H4 (cell line): ENCODE measurements at regions not wholly inside any gene's neighbourhood (a gene's known extent, or its start where the extent isn't known, plus 50 kb on each side); places are given as distances from the start of the nearest gene placed in this dataset.

Experiments used
- DNase-seq: peaks from one replicate; pipeline ENCODE4 v3.0.0-alpha.2; 2015; ENCODE audit warnings: low spot score

DNA sequence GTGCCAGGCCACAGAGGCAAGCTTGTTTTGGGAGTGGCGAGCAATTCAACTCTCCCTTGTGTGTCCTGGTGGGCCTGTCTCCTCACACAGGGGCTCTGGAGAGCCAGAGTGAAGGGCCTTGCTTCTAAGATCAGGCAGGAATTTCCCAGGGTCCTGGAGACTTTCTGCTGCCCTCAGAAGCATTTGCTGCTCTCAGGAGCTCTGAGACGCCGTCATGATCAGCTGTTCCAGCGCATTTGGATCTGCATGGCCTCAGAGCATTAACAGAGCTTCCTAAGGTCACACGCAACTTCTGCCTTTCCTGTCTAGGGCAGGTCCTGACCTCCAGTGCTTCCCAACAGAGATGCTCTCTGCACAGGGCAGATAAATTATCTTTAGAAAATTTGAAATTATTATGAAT, 52.2 kb upstream of the C10orf90 start:
- no peak for DNase-seq

GRCh38 chr10:126723226-126723625, 52.7 kb upstream of the C10orf90 start:
- no peak for DNase-seq

DNA sequence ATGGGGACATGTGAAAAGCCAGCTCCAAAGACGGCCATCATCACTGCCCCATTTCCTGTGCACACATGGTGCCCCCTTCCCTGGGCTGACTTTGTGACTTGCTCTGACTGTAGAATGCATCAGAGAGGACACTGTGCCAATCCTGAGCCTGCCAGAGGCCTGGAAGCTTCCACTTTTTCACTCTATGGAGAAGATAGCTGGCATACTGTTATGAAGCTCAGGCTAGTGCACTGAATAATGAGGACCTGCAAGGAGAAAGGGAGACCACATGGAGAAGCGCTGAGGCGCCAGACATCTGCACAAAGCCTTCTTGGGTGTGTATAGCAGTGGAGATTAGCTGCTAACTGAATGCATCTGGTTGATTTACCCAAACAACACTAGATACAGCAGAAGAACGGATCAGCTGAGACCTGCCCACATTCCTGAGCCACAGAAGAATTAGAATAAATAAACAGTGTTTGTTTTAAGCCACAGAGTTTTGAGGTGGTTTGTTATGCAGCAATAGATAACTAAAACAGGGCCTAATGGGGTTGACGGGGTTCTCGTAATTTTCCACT, 58.9 kb upstream of the C10orf90 start:
- DNase-seq, result peak; percentile 57

- no peak for DNase-seq
Measured at GRCh38 chr10:126730856-126731609, 60.5 kb upstream of the C10orf90 start.

- DNase-seq, result no peak
Measured at GRCh38 chr10:126731610-126731990, 61.1 kb upstream of the C10orf90 start.

DNA sequence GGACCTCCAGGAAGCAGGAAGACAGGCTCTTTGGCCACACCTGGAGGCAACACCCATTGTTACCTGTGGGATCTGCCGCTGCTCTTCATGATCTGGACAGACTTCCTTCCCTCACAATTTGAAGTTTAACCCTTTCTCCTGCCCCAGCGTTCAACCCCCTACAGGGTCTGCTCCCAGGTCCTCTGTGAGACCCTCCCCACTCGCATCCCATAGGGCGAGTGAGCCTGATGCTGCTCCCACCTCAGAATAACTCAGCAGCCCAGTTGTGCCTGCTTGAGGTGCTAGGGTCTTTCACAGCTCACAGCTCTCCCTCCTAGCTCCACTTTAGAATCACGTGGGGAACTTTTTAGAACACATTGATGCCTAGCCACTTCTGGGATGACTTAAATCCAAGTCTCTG, 61.8 kb upstream of the C10orf90 start:
- DNase-seq, result no peak

GRCh38 chr10:126732868-126733267, 62.4 kb upstream of the C10orf90 start:
- no peak for DNase-seq

- DNase-seq, result no peak
Measured at GRCh38 chr10:126734015-126734414, 63.5 kb upstream of the C10orf90 start.

DNA sequence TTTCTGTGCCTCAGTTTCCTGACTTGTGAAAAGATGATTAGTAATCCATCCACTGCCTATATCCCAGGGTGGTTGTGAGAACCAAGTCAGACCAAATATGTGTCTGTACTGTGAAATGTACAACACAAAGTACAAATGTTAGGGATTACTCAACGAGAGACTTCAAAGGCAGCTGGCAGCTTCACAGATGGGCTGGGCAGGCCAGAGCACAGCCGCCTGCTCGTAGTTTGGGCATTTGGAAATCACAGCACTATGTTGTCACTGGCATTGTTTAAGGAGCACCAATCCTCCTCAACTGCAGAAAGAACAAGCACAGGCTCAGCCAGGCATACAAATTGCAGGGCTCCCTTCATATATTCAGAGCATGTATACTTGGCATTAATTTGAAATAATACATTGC, 64.5 kb upstream of the C10orf90 start:
- no peak for DNase-seq

GRCh38 chr10:126736142-126736541, 65.6 kb upstream of the C10orf90 start:
- no peak for DNase-seq

- DNase-seq, result no peak
Measured at GRCh38 chr10:126736727-126737126, 66.2 kb upstream of the C10orf90 start.

DNA sequence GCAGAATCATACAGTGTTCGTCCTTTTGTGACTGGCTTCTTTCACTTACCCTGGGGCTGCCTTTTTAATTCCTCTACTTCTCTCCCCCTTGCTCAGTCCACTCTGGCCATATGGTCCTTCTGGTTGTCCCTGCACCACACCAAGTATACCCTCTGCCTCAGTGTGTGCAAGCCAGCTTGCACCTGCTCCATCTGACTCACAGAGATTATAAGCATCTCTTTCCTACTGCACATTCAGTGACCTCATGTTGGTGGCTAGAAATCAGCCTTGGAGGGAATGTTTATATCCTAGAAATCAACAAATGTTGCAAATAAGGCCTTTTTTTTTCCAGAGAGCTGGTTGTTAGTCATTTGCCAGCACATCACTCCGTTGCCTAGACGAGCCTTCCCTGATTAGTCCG, 67.5 kb upstream of the C10orf90 start:
- peak; percentile 50 for DNase-seq

DNA sequence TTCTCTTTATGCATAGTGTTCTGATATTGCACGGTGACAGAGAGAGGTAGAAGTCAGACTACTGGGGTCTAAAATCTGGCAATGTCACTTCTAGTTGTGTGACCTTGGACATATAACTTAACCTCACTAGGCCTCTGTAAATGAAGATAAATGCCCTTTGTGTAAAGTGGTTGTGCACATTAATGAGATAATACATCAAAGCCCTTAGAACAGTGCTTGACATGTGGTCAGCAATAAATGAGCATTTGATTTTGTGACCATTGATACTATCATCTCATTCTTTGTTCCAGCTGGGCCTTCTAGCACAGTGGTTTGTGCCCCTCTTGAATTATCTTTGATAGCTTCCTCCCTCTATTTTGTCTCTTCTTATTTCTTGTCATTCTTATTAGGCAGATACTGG, 74.1 kb upstream of the C10orf90 start:
- DNase-seq, result no peak

DNA sequence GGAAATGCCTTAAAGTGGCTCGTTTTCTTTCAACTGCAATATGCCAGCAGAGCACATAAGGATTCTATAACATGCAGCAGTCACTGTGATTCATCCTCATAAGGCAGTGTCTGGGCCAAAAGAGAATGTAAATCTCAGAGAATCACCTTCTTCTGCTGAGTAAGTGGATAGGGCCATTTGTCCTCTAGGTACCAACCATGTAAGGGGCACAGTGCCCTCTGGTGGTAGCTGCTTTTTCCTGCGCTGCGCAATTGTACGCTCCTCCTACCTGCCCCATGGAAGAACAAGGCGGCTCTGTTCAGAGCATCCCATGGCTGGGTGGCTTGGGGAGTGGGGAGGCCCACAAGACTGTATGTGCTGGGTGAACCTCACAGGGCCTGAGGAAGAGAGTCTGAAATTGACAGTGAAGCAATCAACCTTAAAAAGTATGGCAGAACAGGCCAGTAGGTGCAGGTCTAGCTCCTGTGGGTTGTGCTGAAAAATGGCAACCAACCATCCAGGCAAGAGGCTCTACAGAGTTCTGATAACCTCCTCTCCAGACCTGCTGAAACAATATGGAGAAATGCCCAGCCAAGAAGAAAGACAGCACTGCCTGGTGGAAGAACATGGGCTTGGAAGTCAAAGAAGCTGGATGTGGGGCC, 78.6 kb upstream of the C10orf90 start:
- peak; percentile 85 for DNase-seq

GRCh38 chr10:126754966-126755365, 84.5 kb upstream of the C10orf90 start:
- DNase-seq, result no peak

GRCh38 chr10:126758867-126759266, 88.4 kb upstream of the C10orf90 start:
- no peak for DNase-seq

DNA sequence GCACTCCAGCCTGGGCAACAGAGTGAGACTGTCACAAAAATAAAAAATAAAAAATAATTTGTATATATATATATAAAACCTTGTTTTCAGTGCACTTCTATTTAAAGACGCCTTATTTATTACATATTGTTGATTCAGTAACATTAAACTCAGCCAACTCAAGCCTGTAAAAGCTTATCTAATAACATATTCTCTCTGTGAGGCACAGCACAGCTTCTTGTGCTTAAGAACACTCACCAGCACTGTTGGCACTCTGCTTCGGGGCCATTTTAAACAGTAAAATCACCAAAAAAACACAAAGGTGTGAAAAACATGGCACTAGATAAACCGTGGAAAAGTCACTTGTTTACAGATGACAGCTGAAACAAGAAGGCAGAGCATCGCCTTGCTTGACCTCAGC, 89.0 kb upstream of the C10orf90 start:
- DNase-seq, result no peak

- DNase-seq, result peak; percentile 40
Measured at GRCh38 chr10:126766646-126767045, 96.2 kb upstream of the C10orf90 start.

DNA sequence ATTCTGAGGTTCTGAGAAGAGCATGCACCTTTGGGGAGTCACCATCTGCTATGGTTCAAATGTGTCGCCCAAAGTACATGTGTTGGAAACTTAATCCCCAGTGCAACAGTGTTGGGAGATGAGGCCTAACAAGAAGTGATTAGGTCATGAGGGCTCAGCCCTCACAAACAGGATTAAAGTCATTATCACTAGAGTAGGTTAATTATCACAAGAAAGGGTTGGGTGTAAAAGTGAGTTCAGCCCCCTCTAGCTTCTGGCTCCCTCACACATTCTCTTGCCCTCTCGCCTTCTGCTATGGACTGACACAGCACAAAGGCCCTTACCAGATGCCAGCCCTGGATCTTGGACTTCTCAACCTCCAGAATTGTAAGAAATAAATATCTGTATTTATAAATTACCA, 100.3 kb upstream of the C10orf90 start:
- DNase-seq, result no peak

GRCh38 chr10:126776168-126776567, 105.7 kb upstream of the C10orf90 start:
- no peak for DNase-seq

DNA sequence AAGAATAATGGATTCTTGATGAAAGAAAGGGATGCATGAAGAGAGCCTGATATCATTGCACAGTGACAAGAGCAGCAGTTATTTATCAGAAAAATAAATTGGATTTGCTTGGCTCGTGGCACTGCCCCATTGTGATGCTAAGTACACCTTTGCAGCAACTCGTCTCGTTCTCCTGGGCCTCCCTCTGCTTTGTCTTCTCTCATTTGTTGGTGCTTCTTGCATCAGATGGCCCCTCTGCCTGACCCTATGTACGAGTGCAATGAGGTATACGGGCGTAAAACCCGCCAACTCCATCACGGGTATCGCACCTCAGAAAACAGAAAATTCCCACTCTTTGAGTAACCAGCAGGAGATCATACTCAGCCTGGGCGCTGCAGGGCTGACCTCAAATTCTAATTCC, 107.2 kb upstream of the C10orf90 start:
- no peak for DNase-seq

GRCh38 chr10:126781450-126782216, 111.1 kb upstream of the C10orf90 start:
- DNase-seq, result no peak
